Stimulated activated CD8-positive, alpha-beta memory T cell treated with anti-CD3 and anti-CD28 coated beads, Interleukin-7, amount 100 ng/mL, for 1 hour (primary cell): ENCODE measurements at regions not wholly inside any gene's neighbourhood (a gene's known extent, or its start where the extent isn't known, plus 50 kb on each side); places are given as distances from the start of the nearest gene placed in this dataset.

Experiments
- DNase-seq, 2 donors: peaks; one replicate each; pipeline ENCODE4 v3.0.0-alpha.2; 2020; ENCODE audit warnings: low read depth in 2 of 2

DNA sequence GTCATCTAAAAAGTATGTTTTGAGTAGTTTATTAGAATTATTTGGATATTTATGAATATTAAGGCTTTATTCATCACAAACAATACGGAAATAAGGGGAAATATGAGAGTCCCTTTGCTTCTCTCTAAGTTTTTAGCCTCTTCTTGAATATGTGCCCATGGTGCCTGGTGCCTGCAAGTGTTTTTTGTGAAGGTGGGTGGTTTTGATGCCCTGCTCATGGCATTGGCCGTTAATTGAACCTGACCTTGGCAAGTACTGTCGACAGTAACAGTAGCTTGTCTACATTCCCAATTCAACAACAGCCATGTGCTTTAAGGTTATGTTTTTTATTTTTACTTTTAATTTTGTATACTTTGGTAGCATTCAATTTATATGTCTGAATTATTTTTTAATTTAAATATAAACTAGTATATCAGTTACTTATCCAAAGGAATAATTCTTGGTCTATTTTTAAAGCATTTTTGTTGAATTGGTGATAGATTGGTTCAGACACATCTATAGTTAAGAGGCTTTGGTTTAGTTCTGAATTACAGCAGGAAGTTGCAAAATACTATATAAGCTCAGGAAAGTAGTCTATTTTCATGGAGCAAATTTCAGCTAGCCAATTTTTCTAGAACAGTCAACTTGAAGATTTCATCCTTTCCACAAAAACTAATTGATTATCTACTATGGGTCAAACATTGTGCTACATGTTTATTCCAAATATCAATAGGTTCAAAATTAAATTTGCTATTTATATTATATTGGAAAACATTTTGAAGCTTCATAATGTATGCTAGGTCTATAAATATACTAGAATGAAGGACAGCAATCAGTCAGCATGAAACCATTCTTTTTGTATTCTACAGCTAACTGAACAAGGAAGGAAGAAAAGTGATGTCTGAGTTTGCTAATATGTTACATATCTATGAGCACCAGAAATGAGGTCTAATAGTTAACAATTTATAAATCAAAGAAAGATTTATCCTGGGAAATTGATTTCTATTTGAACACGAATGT lies 184.4 kb downstream of the MRPL39 start:
- DNase-seq = no peak

DNA sequence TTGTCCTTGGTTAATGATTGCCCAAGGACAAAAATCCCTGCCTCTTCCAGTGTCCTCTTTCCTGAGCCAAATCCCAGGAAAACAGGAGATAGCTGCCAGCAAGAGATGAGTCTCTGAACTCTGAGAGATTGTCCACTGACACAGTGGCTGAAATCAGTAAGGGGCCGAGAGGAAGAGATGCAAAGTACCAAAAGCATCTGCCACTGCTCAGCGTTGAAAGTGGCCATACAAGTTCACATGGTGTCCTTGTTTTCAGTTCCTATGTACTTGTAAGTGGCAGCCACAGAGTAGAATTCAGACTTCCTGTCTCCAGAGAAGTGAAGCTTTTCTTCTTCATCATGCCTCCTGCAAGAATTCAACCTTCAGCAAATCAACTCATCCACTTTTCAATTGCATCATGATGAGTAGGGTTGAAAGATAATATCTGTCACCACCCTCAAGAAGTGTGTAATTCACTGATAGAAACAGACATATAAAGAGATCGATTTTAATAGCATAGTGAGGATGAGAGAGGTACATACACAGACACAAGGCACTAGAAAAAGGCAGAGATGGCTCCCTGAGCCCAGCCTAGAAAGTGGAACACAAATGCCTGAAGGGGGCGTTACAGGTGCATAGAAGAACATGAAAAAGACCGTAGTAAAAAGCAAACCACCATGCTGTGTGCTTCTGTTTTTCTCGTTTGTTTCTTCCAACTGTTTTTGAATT lies 185.8 kb downstream of the MRPL39 start:
- peak in 1 of 2 donors; percentile 22 for DNase-seq

DNA sequence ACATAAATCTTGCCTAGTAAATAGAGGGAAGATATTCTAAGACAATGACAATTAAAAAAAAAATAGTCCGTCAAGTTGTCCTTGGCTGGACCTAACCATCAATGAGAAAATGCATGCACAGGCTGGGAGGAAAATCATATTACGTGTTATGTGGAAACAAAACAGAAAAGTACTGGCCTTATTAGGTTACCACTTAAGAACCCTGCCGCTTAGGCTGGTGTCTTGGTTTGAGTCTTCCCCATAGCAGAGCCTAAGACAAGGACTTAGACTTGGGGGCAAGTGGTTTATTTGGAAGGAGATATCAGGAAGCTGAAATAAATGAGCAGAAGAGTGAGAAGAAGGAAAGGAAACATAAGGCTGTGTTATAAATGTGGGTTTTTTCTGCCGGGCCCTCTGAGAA lies 186.4 kb downstream of the MRPL39 start:
- no peak for DNase-seq

DNA sequence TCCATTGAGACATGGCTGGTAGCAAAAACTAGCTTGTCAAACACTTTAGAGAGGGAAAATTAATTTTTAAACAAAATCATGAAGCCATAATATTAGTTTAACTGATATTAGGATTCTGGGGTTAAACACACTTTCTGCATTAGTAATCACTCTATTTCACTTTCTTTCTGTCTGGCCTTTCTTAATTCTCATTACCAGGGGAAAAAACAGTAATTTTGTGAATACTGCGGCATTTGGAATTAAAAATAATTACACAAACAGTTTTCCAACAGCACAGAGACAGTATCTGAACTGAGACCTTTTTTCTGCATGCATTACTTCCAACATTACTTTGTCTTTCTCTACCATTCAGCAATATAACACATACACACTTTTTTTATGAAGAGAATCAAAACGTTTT lies 190.6 kb downstream of the MRPL39 start:
- DNase-seq = no peak

DNA sequence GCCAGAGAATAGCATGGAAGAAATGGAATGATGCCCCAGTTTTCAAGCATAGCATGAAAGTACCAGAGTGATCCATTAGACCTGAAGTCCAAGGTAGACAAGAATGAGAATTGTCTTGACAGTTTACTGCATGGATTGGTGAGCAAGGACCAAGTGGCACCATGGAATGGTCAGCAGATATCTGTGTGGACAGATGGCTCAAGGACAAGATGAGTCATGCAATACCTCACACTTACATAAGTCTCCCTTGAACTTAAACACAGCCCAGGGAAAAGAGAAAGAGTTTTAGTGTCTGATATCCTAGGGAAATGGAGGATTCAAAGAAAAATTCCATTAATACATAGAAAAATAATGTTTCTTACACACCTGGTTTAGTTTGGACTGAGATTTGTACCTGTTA lies 195.2 kb downstream of the MRPL39 start:
- no peak for DNase-seq

DNA sequence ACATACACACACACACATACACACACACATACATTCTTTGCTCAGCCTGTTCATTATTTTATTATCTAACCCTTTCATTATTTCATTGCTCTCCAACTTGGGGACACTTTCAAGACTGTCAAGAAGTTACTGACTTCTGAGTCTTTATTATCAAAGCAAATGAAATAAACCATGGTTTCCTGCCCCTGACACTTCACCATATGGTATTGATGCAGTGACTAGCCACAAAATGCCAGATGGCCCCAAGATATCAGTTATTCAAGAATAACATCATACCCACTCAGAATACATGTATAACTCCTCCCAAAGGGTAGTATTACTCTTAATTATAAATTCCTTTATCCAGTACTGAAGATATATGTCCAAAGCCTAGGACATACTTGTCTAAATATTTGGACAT lies 197.3 kb downstream of the MRPL39 start:
- DNase-seq = no peak

DNA sequence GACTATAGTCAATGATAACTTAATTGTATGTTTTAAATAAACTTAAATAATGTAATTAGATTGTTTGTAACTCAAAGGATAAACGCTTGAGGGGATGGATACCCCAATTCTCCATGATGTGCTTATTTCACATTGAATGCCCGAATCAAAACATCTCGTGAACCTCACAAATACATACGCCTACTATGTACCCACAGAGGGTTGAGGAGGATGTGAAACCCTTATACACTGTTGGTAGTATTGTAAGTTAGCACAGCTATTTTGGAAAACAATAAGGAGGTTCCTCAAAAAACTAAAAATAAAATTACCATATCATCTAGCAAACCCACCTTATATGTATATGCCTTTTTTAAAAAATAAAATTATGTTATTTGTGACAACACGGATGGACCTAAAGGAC lies 198.6 kb downstream of the MRPL39 start:
- no peak for DNase-seq

DNA sequence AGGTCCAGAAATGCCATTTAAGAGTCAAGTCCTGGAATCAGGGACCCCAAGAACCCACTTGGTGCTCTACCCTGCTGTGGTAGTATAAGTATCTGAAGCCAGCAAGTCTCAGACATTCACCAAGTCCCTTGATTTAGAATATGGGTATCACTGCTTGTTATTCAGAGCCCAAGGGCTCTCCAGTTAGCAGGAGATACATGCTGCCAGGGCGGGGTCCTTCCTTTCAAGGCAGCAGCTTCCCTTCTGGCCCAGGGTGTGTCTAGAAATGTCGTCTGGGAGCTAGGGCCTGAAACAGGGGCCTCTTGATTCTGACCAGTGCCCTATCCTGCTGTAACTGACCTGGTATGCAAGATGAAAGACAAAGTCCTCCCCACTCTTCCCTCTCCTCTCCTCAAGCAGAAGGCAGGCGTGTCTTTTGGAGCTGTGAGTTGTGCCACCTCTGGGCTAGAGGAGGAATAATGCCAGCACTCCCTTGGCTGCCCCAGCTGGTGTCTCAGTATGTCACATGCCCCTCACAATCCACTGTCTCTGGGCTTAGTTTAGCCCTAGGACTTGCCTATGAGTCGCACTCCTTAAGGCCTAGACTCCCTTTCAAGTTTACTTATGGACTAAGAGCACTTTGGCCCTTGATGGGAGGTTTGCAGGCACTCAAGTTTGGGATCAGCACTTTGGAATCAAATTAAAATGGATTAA lies 200.2 kb downstream of the MRPL39 start:
- no peak for DNase-seq

DNA sequence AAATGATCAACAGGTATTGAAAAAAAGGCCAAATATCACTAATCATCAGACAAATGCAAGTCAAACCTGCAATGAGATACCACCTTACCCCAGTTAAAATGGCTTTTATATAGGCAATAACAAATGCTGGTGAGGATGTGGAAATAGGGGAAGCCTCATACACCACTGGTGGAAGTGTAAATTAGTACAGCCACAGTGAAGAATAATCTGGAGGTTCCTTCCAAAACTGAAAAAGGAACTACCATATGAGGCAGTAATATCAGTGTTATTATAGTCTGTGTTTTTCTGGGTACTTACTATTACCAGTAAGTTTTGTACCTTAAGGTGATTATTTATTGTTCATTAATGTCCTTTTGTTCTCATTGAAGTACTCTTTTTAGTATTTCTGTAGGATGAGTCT lies 201.3 kb downstream of the MRPL39 start:
- DNase-seq = no peak

DNA sequence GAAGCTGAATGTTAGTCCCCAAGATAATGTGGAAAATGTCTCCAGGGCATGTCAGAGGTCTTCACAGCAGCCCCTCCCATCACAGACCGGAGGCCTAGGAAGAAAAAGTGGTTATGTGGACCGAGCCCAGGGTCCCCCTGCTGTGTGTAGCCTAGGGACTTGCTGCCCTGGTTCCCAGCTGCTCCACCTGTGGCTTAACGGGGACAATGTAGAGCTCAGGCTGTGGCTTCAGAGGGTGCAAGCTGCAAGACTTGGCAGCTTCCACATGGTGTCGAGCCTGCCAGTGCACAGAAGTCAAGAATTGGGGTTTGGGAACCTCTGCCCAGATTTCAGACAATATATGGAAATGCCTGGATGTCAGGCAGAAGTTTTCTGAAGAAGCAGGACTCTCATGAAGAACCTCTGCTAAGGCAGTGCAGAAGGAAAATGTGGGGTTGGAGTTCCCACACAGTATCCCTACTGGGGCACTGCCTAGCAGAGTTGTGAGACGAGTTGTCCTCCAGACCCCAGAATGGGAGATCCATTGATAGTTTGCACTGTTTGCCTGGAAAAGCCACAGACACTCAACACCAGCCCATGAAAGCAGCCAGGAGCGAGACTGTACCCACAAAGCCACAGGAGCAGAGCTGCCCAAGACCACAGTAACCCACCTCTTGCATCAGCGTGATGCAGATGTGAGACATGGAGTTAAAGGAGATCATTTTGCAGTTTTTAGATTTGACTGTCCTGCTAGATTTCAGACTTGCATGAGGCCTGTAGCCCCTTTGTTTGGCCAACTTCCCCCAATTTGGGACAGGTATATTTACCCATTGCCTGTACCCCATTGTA lies 204.9 kb downstream of the MRPL39 start:
- no peak for DNase-seq

DNA sequence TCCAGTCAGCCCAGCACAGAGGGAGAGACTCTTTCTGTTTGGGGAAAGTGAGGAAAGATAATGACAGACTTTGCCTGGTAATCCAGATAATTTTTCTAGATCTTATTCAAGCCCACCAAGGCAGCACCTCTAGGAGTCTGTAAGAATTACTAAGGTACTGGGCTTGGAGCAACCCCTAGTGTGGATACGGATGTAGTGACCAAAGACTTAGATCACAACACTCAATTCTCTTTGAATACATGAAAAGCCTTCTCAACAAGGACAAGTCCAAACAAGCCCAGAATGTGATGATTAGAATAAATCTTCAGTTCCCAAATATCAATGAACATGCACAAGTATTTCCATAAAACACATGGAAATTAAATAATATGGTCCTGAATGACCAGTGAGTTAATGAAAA lies 206.9 kb downstream of the MRPL39 start:
- DNase-seq = no peak

DNA sequence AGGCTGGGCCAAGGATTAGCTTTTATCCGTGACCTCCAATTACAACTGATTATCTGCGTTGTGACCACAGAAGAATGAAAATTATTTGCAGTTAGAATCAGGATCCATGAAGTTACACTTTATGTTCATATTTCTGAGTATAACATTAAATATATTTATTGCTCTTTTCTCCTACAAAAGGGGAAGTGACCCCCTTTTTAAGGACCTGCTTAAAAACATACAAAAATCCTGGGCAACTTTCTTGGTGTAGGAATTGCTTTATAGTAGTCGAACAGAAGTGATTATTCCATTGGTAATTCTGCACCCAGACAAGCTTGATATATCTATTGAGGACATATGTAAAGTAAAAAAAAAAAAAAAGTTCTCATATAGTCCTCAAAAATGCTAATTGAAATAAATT lies 208.7 kb downstream of the MRPL39 start:
- no peak for DNase-seq

DNA sequence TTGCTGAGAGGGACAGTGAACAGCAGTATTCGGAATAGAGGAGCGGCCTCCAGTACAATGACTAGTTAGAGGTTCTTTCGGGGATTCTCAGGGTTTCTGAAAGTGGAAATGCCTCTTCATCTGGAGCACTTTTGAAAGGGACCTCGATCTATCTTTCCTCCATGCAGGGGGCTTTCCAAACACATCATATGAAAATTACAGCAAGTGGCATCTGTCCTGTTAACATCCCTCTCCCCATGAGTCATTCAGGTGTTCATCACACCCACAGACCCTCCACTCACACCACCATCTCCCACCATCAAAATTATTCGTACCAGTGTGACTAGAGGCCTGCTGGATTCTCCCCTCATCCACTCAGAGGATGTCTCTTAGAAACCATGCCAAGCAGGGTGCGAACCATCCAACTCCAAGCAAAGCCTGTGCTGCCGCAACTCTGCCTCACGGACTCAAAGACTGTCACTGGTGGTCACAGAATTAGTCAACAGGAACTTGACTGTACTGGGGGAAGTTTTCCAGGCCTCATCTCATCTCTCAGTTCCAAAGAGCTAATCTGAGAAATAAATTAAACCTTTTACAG lies 211.1 kb downstream of the MRPL39 start:
- no peak for DNase-seq

DNA sequence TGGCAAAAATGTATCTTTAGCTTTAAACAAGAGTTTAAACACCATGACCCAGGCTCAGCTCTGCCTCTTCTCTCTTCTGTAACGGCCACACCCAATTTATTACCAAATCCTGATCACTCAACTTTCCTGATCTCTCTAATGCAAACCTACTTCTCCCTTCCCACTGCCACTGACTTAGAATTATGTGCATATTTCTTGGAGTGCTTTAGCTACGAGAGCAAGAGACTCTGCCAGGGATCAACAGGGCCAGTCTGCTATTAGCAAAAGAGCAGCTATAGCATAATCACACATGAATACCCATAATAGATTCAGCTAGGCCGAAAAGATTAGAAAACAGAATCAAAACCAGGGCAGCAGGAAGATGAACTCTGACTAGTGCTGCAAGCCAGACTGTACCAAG lies 215.5 kb downstream of the MRPL39 start:
- no peak for DNase-seq

DNA sequence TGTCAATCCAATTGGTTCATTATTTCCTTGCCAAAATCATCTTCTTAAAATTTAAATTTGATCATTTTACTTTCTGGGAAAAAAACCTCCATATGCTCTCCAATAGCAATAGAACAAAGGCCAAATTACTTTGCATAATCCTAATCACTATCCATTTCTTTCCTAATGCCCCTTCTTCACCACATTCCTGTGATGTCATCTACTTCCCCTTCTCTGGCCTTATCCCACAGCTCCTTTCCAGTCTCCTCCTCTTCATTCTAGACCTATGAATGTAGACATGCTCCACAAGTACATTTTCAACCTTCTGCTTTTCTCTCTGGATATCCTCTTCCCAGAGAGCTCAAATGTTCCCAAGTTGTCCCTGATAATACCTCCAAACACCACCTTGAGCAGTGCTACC lies 216.6 kb downstream of the MRPL39 start:
- no peak for DNase-seq

DNA sequence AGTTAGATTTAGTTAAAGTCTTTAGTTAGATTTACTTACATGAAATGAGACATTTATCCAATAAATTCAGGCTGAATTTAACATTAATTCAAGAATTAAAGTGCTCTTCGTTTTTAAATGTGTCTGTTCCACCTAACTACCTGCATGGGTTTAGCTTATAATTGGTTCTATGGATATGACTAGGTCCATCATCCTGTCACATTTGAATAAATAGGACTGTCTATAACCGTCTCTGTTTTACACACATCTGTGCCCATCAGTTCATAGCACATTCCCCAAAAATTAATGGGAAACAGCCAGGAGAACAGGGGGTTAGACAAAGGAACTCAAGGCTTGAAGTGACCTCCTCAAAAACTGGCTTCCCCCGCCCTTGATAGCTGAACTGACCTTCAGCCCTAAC lies 219.6 kb downstream of the MRPL39 start:
- no peak for DNase-seq

DNA sequence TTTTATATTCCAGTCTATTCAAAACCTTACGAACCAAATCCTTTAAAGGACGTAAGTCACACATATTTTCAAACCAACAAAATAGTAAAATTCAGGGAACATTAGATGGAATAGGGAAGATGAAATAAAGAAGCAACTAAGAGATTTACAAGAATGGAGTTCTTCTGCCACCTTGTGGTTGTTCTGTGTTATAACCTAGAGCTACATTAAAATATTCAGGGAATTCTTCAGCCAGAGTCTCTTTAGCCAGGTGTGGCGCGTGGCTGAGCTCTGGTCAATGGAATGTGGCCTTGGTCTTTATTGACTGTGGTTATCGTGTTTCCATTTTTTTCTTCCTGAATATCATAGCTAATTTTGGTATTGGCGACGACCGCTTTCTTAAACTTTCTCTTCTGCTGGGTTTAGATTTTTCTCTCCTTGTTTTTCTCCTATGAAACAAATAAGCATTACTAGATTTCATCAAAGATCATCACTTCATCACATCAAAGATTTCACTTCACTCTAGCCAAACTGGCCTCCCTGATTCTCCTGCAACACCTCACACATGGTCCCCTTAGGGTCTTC lies 221.3 kb downstream of the MRPL39 start:
- no peak for DNase-seq

DNA sequence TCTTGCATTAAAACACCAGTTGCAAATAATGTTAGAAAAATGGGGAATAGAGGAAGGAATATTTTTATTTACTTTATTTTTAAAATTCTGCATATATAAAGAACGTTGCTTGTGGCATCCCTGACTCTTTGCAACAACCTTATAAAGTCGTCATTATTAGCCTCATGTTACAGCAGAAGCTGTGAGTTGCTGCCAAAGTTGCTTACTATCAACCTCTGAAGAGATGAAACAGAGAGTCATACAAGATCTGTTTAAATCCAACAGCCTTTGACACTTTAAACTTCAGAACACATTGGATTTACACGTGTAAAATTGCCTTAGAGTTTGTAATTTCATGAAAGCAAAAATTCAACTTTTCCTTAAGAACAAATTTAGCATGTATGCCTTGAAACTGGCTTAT lies 221.9 kb downstream of the MRPL39 start:
- DNase-seq = no peak

DNA sequence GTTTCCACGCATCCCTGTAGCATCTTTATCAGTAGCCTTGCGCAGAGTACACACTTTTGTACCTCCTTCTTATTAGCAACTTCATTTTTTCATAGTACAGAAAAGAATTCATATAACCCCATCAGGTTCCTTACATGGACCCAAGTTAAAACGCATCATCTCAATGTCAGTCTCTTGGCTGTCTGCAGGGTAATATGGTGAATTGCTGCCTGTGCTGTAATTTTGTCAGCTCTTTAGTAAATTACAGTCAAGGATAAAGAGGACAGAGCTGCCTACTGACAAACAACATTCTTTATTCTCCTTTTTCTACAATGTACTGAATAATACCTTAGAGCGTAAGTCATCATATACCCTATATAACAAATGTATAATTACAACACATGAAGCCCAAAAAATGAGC lies 222.5 kb downstream of the MRPL39 start:
- no peak for DNase-seq

DNA sequence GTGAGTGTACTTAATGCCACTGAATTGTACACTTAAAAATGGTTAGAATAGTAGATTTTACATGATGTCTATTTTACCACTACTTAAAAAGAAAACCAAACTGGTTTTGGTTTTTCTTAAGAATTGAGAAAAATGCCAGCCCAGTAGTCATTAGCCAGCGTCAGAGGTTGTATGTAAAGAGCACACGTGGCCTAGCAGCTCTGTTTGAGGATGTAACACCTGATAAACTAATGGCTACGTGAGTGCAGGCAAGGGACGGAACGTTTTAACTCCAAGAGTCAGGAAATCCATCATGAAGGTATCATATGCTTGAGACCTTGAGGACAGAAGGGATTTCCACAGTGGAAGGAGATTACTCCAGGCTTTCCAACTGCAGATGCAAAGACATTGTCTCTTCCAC lies 223.7 kb downstream of the MRPL39 start:
- DNase-seq = no peak

DNA sequence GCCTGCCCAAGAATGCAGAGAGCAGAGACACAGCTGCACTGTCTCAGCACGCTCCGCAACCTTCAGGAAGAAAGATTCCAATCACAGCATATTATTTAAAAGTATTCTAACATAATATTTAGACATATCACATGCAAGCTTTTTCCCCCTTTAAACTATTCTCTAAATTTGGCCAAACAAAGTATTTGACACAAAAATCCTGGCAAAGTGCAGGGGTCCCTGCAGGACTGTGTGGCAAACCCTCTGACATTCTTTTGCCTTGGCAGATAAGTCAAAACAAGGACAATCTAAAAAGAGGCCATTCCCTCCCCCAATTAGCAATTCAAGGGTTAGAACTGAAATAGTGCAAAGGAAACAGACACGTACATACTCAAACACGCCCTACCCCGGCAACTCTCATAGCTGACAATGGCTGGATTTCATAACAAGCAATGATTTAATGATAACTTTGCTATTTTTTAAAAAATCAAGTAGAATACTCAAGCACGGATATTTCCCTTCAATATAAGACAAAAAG lies 225.3 kb downstream of the MRPL39 start:
- no peak for DNase-seq
